ENCODE measurements at regions not wholly inside any gene's neighbourhood (a gene's known extent, or its start where the extent isn't known, plus 50 kb on each side); places are given as distances from the start of the nearest gene placed in this dataset.

GRCh38 chr10:10498781-10499180 lies 518.9 kb upstream of the CELF2 start:
- TF ChIP-seq MLLT1 (IDR thresholded peaks at IDR 0.05), result no peak
- no peak for TF ChIP-seq JUNB (IDR thresholded peaks at IDR 0.05)
- TF ChIP-seq, protein P1, sequence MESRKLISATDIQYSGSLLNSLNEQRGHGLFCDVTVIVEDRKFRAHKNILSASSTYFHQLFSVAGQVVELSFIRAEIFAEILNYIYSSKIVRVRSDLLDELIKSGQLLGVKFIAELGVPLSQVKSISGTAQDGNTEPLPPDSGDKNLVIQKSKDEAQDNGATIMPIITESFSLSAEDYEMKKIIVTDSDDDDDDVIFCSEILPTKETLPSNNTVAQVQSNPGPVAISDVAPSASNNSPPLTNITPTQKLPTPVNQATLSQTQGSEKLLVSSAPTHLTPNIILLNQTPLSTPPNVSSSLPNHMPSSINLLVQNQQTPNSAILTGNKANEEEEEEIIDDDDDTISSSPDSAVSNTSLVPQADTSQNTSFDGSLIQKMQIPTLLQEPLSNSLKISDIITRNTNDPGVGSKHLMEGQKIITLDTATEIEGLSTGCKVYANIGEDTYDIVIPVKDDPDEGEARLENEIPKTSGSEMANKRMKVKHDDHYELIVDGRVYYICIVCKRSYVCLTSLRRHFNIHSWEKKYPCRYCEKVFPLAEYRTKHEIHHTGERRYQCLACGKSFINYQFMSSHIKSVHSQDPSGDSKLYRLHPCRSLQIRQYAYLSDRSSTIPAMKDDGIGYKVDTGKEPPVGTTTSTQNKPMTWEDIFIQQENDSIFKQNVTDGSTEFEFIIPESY (IDR thresholded peaks at IDR 0.05), result no peak
- no peak for TF ChIP-seq PAX5 (IDR thresholded peaks at IDR 0.05; ENCODE audit: borderline replicate concordance, low read depth, low read length)
- TF ChIP-seq, protein P2, sequence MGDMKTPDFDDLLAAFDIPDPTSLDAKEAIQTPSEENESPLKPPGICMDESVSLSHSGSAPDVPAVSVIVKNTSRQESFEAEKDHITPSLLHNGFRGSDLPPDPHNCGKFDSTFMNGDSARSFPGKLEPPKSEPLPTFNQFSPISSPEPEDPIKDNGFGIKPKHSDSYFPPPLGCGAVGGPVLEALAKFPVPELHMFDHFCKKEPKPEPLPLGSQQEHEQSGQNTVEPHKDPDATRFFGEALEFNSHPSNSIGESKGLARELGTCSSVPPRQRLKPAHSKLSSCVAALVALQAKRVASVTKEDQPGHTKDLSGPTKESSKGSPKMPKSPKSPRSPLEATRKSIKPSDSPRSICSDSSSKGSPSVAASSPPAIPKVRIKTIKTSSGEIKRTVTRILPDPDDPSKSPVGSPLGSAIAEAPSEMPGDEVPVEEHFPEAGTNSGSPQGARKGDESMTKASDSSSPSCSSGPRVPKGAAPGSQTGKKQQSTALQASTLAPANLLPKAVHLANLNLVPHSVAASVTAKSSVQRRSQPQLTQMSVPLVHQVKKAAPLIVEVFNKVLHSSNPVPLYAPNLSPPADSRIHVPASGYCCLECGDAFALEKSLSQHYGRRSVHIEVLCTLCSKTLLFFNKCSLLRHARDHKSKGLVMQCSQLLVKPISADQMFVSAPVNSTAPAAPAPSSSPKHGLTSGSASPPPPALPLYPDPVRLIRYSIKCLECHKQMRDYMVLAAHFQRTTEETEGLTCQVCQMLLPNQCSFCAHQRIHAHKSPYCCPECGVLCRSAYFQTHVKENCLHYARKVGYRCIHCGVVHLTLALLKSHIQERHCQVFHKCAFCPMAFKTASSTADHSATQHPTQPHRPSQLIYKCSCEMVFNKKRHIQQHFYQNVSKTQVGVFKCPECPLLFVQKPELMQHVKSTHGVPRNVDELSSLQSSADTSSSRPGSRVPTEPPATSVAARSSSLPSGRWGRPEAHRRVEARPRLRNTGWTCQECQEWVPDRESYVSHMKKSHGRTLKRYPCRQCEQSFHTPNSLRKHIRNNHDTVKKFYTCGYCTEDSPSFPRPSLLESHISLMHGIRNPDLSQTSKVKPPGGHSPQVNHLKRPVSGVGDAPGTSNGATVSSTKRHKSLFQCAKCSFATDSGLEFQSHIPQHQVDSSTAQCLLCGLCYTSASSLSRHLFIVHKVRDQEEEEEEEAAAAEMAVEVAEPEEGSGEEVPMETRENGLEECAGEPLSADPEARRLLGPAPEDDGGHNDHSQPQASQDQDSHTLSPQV (IDR thresholded peaks at IDR 0.05), result no peak
- TF ChIP-seq POLR2AphosphoS5 (IDR thresholded peaks at IDR 0.05; ENCODE audit: low read length), result no peak
- no peak for TF ChIP-seq RAD21 (IDR thresholded peaks at IDR 0.05; ENCODE audit: insufficient read depth, low read depth, low read length)
- no peak for TF ChIP-seq ZSCAN29 (IDR thresholded peaks at IDR 0.05)
- TF ChIP-seq JUND (IDR thresholded peaks at IDR 0.05; ENCODE audit: low read depth, low read length), result no peak
- DNase-seq (ENCODE audit: low read depth, low spot score) (no peak), FAIRE-seq (no peak), ATAC-seq (no peak)
- Histone ChIP-seq H3K4me2 (ENCODE audit: control insufficient read depth, insufficient read depth) (no peak overlapping the region), H3K27me3 (replicated peaks in 1 of 2; ENCODE audit: control insufficient read depth in 2 of 2, insufficient read depth in 2 of 2, low read length in 1 of 2) (no peaks in the 10 kb centered on the region), H3K79me2 (ENCODE audit: control insufficient read depth, insufficient read depth, low read length) (no peaks in the 10 kb centered on the region), H3K4me3 (no peak overlapping the region), H3K9ac (ENCODE audit: control insufficient read depth, insufficient read depth, low read length) (no peak overlapping the region), H3K4me1 (ENCODE audit: control insufficient read depth, insufficient read depth, low read length) (no peaks in the 10 kb centered on the region), H2AFZ (ENCODE audit: control insufficient read depth, low read depth, low read length) (no peak overlapping the region), H3K9me3 (replicated peaks; ENCODE audit: control insufficient read depth, insufficient read depth, low read length) (no peaks in the 10 kb centered on the region), H3K36me3 (ENCODE audit: control insufficient read depth in 2 of 2, insufficient read depth in 2 of 2, low read length in 1 of 2) (no peaks in the 10 kb centered on the region), H3K27ac (ENCODE audit: control insufficient read depth, insufficient read depth) (no peak overlapping the region), H4K20me1 (ENCODE audit: control insufficient read depth, insufficient read depth) (no peaks in the 10 kb centered on the region)
- ChIA-PET SMC1A (ENCODE audit: uncharacterized antibody, unreplicated experiment) (no interaction called here), RAD21 (ENCODE audit: unreplicated experiment) (no interaction called here), CTCF (no interaction called here), POLR2A (no interaction called here)
- 67% methylated on average over 3 of the region's 3 CpGs for WGBS (ENCODE audit: insufficient coverage, insufficient replicate concordance, low lambda C conversion rate, missing lambda C conversion rate)
- in situ Hi-C loops (cut with MboI) (no loop called here), intact Hi-C loops (cut with micrococcal nuclease; ENCODE audit: unreplicated experiment) (no loop called here)
- BruUV-seq (replicated peaks), result no TSS peak
